Head of caudate nucleus (tissue), 42 donors: ENCODE measurements at regions not wholly inside any gene's neighbourhood (a gene's known extent, or its start where the extent isn't known, plus 50 kb on each side); places are given as distances from the start of the nearest gene placed in this dataset.

ENCODE experiments used
- DNase-seq, 42 donors: peaks; one replicate each; pipeline versions ENCODE4 v3.0.0 to v3.0.0-alpha.2; 2020 to 2021; ENCODE audit warnings: mixed read lengths in 7 of 42
- intact Hi-C: fragments of 100-400 bp; cut with DNase I; formaldehyde crosslinking; loops from one replicate; pipeline ENCODE4 v1.15.0; 2022

DNA sequence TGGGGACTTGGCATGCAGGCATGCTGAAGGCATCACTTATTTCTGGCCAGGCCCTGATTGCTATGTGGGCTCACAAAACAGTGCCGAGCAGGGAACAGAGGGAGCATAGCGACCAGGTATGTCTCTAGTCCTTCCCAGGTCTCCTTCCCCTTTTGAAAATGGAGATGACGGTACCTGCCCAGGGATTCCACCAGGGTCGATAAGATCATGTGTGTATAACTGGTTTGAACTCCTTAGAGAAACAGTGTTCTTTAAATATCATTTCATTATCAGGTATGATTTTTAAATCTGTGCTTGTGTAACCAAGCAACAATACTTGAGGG, 280.6 kb downstream of the FOXO1 start:
- intact Hi-C loops = no loop called here

GRCh38 chr13:40386586-40386985, 279.9 kb downstream of the FOXO1 start:
- DNase-seq = no peak
- intact Hi-C loops = no loop called here

More for the DNA sequence above, 280.6 kb downstream of the FOXO1 start:
- DNase-seq = no peak

- no peak for DNase-seq
- intact Hi-C loops = no loop called here
These were observed 278.7 kb downstream of the FOXO1 start for GRCh38 chr13:40387775-40388174.

DNA sequence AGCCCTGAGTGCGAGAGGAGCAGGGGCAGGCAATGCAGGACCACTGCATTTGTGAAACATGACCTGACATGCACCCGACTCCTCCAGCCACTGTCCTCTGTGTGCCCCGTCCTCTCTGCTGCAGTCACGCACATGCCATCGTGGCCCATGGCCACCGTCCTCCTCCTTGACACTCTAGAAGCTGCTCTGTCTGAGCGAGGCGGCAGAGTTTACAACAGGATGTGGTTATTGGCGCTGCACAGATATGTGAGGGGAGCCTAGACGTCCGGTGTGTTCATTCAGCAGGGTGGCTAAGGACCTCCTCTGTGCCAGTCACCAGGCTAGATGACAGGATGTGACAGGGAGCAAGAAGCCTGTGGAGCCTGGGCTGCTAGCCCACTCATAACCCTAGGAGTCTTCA, 277.8 kb downstream of the FOXO1 start:
- DNase-seq = no peak
- intact Hi-C loops = no loop called here

- DNase-seq = peak in 26 of 42 donors; percentile 26 to 80 (median 54)
- intact Hi-C loops = no loop called here
These were observed 277.3 kb downstream of the FOXO1 start for GRCh38 chr13:40389081-40389641.

- intact Hi-C loops = no loop called here
- peak in 1 of 42 donors; percentile 57 for DNase-seq
These were observed 276.0 kb downstream of the FOXO1 start for GRCh38 chr13:40390401-40390916.

GRCh38 chr13:40391788-40392187, 274.7 kb downstream of the FOXO1 start:
- no peak for DNase-seq
- intact Hi-C loops = no loop called here

DNA sequence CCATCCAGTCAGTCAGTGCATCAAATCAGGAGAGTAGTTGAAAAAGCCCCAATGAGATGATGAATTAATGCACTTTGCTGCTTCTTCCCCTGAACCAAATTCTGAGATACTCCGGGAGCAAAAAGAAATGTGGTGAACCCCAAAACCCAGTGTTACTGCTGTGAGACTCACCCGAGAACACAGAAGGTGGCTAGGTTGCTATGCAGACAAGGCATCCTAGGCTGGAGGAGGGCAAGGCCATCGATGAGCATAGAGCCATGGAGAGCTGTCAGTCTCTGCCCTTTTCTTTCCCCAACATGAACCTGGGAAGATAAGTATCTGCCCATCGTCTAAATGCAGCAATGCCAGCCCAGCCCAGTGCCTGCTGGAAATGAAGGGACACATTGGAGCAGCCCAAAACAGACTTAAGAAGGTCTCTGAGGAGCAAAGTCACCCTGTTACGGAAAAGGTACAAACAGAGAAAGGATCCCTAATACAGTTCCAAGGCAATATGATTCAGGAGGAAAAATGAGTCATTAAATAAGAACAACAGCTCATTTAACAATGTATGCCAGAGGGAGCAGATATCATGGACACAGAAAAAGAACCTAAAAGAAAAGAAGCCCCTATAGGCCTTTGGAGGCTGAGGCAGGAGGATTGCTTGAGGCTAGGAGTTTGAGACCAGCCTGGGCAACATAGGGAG, 272.0 kb downstream of the FOXO1 start:
- DNase-seq = no peak
- intact Hi-C loops = no loop called here

DNA sequence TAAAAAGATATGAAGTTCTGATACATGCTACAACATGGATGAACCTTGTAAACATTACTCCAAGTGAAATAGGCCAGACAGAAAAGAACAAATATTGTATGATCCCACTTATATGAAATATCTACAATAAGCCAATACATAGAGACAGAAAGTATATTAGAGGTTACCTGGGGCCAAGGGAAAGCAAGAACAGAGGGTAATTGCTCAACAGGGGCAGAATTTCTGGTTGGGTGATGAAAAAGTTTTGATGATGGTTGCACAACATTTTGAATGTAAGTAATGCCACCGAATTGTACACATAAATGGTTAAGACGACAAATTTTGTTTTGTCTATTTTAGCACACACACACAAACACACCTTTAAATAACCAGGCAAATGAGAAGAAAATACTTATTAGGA, 268.4 kb downstream of the FOXO1 start:
- no peak for DNase-seq
- intact Hi-C loops = no loop called here

DNA sequence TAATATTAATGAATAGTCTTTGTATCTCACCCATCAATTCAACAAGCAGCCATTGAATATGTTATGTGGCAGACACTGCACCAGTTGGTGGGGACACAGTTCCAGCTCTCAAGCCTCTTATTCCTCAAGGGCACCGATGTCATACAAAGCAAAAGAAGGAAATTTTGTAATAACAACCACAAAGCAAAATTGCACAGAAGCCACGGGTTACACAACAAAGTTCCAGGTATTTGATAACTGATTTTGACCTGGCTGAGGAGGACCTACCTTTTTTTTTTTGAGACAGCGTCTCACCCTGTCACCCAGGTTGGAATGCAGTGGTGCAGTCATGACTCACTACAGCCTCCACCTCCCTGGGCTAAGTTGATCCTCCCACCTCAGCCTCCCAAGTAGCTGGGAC, 266.7 kb downstream of the FOXO1 start:
- intact Hi-C loops = no loop called here

GRCh38 chr13:40401911-40402776, 264.3 kb downstream of the FOXO1 start:
- intact Hi-C loops = no loop called here
- peak; percentile 53 to 93 (median 74) for DNase-seq

More for the DNA sequence above, 266.7 kb downstream of the FOXO1 start:
- no peak for DNase-seq

GRCh38 chr13:40402931-40403431, 263.5 kb downstream of the FOXO1 start:
- intact Hi-C loops = no loop called here
- DNase-seq = no peak

DNA sequence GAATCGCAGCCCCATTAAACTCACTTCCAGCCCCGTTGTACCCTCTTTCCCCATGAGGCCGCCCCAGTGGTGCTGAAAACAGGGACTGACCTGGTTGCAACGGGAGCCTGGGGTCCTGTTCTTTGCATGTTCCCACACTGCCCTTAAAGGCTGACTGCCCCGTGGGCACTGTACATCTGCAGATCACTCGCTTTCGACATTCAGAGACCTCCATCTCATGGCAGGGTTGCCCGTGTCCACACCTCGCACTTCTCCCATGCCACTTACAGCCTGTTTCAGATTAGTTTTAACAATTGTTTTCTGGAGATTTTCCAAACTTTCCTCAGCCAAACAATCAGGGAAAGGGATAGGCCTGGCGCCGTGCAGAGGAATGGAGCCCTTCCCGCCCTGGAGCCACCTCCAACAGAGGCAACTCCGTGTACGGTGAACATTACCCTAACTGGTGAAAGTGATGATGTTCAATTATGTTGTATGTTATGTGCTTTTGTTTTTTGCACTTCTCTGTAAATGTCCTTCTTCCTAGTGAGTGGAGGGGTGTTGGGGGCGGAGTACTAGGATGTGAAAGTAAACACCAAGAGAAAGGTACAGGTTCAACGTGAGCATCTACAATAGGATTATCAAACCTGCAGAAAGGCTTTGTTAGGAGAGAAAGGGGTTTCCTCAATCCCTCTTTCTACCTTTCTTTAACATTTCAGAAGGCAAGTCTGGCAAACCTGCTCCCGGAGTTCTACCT, 262.8 kb downstream of the FOXO1 start:
- DNase-seq = no peak
- intact Hi-C loops = no loop called here

GRCh38 chr13:40404407-40404806, 262.0 kb downstream of the FOXO1 start:
- DNase-seq = no peak
- intact Hi-C loops = no loop called here

GRCh38 chr13:40404967-40405716, 261.3 kb downstream of the FOXO1 start:
- intact Hi-C loops = no loop called here
- DNase-seq = no peak

DNA sequence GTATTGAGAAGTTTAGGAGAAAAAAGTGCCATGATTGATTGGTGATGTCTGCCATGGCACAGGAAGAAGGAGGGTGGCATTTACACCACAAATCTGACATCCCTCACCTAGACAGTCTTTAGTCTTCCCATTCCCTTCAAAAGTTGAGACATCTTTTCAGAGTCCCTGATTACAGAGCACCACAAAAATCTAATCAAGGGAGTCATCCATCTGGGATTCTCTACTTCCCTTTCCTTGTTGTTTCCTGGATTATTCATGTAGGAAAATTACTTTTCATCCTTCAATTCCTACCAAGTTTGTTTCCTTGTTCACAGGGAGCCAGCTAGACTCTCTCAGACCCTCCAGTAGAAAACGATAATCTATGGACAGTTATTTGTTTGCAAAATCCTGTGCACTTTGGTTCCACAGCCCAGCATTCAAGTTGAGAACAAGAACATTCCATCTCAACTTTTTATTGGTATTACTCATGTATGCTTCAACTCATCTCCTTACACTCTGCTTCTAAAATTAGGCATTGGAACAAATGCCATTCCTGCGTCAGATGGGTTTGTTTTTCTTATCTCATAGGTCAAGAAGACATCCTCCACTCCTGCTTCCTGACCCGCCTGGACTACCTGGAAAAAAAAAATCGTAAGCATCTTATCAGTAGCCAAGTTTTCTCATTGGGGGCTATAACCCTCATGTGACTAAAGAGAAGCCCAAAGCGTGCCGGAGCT, 259.9 kb downstream of the FOXO1 start:
- no peak for DNase-seq
- intact Hi-C loops = no loop called here

DNA sequence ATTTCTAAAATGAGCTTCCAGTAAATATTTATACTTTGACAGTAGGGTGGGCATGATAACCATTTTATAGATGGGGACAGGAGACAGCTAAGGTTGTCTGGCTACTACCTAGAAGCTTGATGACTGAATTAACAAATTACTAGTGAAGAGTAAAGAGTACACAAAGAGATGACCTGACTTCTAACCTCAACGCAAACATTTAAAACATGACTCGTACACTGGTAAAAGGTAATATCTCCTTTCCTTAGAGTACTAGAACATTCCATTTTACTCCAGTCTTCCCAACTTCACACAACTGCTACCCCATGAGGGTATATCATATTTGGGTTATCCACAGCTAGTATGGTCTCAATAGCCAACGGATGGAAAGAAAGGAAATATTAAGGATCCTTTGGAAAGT, 258.9 kb downstream of the FOXO1 start:
- no peak for DNase-seq
- intact Hi-C loops = no loop called here

GRCh38 chr13:40408602-40409001, 257.8 kb downstream of the FOXO1 start:
- no peak for DNase-seq
- intact Hi-C loops = no loop called here
